Glutamatergic neuron (in vitro differentiated cells): ENCODE measurements at regions not wholly inside any gene's neighbourhood (a gene's known extent, or its start where the extent isn't known, plus 50 kb on each side); places are given as distances from the start of the nearest gene placed in this dataset.
"Not testable (repeated sequence)": the region's sequence is repeated elsewhere in the genome, so short reads cannot be mapped to it uniquely, and the experiment has no call there.

Experiments
- DNase-seq: peaks from one replicate; pipeline ENCODE4 v3.0.0; 2022
- H3K27ac Mint-ChIP-seq: one replicate; pipeline ENCODE4 v1.8.0; 2020; ENCODE audit warnings: mild to moderate bottlenecking, mixed read lengths, inconsistent platforms; ENCODE audit not compliant: unreplicated experiment
- H3K27me3 Mint-ChIP-seq: one replicate; pipeline ENCODE4 v1.8.0; 2020; ENCODE audit warnings: mild to moderate bottlenecking, moderate library complexity, mixed read lengths, inconsistent platforms; ENCODE audit not compliant: unreplicated experiment
- H3K36me3 Mint-ChIP-seq: one replicate; pipeline ENCODE4 v1.8.0; 2020; ENCODE audit warnings: mild to moderate bottlenecking, mixed read lengths, inconsistent platforms; ENCODE audit not compliant: unreplicated experiment
- H3K4me1 Mint-ChIP-seq: one replicate; pipeline ENCODE4 v1.8.0; 2020; ENCODE audit warnings: mild to moderate bottlenecking, low read depth, mixed read lengths, inconsistent platforms; ENCODE audit not compliant: unreplicated experiment
- H3K4me3 Mint-ChIP-seq: one replicate; pipeline ENCODE4 v1.8.0; 2020; ENCODE audit warnings: mild to moderate bottlenecking, mixed read lengths, inconsistent platforms; ENCODE audit not compliant: unreplicated experiment
- H3K9me3 Mint-ChIP-seq: one replicate; pipeline ENCODE4 v1.8.0; 2020; ENCODE audit warnings: mild to moderate bottlenecking, moderate library complexity, mixed read lengths, inconsistent platforms; ENCODE audit not compliant: unreplicated experiment
- TF ChIP-seq, protein P1 (sequence below): fragments of 200-600 bp; sonication (generic); IDR thresholded peaks from one replicate; pipeline ENCODE4 v1.5.0; 2021; ENCODE audit not compliant: partially characterized antibody, unreplicated experiment

DNA sequence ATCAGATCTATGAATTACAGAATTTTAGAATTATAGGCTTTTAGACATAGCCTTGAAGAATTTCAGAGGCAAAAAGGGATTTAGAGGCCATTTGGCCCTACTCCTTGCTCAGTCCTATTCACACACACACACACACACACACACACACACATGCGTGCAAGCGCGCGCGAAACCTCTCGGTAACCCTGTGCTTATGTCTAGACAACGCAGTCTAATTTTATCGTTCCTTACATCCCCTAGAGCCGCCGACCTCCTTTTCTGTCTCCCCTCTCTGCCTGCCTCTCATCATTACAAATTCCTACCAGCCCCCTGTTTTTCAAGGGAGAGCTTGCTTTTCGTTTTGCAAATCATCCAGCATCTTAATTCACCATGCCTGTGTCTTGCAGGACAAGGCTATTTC, 252.1 kb downstream of the FOXD2 start:
- Mint-ChIP-seq H3K36me3 (no peaks in the 10 kb centered on the region), H3K27me3 (peaks cover 3% of the 10 kb centered on the region), H3K27ac (peak overlapping the region; percentile 82), H3K9me3 (peaks cover 5% of the 10 kb centered on the region), H3K4me3 (no peak overlapping the region), H3K4me1 (peaks cover 30% of the 10 kb centered on the region)
- TF ChIP-seq, protein P1, sequence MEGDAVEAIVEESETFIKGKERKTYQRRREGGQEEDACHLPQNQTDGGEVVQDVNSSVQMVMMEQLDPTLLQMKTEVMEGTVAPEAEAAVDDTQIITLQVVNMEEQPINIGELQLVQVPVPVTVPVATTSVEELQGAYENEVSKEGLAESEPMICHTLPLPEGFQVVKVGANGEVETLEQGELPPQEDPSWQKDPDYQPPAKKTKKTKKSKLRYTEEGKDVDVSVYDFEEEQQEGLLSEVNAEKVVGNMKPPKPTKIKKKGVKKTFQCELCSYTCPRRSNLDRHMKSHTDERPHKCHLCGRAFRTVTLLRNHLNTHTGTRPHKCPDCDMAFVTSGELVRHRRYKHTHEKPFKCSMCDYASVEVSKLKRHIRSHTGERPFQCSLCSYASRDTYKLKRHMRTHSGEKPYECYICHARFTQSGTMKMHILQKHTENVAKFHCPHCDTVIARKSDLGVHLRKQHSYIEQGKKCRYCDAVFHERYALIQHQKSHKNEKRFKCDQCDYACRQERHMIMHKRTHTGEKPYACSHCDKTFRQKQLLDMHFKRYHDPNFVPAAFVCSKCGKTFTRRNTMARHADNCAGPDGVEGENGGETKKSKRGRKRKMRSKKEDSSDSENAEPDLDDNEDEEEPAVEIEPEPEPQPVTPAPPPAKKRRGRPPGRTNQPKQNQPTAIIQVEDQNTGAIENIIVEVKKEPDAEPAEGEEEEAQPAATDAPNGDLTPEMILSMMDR: no peak
- no peak for DNase-seq

DNA sequence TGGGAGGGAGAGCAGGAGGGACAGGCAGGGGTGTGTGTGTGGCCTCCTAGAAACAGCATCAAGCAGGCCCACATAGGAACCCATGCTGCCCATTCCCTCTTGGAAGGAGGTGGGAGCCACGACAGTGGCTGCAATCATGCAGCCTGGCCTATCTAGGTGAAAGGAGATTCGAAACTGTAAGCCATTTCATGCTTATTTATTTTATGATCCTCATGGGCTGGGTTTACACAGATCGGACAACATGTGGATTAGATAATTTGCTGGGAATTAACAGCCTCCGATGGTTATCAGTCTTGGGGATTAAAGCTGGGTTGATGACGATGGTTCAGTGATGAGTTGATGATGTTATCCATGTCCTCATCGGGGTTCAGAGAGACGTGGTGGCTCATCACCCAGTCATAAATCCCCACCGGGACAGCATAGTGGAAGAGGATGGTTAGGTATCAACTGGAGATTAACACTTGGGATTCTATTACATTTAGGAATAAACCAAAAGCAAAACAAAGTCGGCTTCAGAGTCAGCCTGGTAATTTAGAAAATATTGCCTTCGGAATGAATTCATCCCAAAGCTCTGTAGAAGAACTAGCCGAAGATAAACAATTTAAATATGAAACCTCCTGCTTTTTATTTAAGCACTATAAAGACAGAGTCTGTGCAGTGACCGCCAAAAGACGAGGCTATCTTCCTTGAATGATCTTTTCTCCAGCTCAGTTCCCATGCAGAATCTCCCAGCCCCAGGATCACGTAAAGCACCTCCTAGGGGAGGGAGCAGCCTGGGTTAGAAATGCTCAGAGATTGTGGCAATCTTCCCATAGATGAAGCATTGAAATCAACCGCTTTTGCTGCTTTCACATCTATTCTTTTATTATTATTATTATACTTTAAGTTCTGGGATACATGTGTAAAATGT, 252.8 kb downstream of the FOXD2 start:
- peaks cover 5% of the 10 kb centered on the region for H3K9me3 Mint-ChIP-seq
- TF ChIP-seq, protein P1: no peak
- no peak for DNase-seq
- peaks cover 30% of the 10 kb centered on the region for H3K4me1 Mint-ChIP-seq
- peaks cover 5% of the 10 kb centered on the region for H3K27me3 Mint-ChIP-seq
- no peaks in the 10 kb centered on the region for H3K36me3 Mint-ChIP-seq
- no peak overlapping the region for H3K4me3 Mint-ChIP-seq
- H3K27ac Mint-ChIP-seq: peak overlapping the region; percentile 24

DNA sequence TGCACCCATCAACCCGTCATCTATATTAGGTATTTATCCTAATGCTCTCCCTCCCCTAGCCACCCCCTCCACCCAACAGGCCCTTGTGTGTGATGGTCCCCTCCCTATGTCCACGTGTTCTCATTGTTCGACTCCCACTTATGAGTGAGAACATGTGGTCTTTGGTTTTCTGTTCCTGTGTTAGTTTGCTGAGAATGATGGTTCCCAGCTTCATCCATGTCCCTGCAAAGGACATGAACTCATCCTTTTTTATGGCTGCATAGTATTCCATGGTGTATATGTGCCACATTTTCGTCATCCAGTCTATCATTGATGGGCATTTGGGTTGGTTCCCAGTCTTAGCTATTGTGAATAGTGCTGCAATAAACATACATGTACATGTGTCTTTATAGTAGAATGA, 253.4 kb downstream of the FOXD2 start:
- H3K4me3 Mint-ChIP-seq, H3K27ac Mint-ChIP-seq: not testable (repeated sequence)

DNA sequence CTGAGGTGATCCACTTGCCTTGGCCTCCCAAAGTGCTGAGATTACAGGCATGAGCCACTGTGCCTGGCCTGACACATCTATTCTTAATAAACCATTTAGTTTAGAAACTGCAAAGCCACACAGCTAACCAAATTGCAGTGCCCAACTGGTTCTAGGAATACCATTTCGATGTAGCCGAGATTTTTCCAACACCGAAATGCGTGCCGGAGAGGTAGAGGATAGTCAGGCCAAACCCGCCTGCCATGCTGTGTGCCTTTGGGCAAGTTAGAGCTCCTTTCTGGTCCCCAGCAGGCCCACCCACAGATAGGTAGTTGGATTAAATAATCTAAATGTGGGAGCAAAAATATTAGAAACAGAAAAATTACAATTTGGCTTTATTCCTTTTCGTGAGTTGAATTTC, 254.4 kb downstream of the FOXD2 start:
- peaks cover 5% of the 10 kb centered on the region for H3K27me3 Mint-ChIP-seq
- peaks cover 5% of the 10 kb centered on the region for H3K9me3 Mint-ChIP-seq
- H3K4me1 Mint-ChIP-seq: peaks cover 23% of the 10 kb centered on the region

More for the DNA sequence above, 253.4 kb downstream of the FOXD2 start:
- not testable (repeated sequence) for H3K27me3 Mint-ChIP-seq, DNase-seq, H3K36me3 Mint-ChIP-seq, H3K9me3 Mint-ChIP-seq
- H3K4me1 Mint-ChIP-seq: peaks cover 28% of the 10 kb centered on the region

DNA sequence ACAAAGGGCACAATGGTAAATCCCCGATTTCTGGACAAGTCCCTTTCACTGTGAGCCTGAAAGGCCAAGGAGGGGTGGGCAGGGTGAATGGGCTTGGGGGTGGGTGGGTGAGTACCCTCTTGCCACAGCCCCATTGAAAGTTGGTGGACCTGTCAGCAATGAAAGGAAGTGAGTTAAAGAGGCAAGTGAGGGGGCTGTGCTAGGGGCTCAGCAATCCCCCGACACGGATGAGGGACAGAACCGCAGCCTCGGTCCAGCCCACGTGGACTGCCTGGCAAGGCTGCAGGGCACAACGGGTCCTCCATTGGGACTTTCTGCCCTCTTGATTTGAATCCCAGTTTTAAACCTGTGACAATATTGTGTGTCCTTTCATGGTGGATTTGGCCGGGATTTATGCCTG, 255.3 kb downstream of the FOXD2 start:
- H3K9me3 Mint-ChIP-seq: peaks cover 5% of the 10 kb centered on the region
- no peak for DNase-seq
- no peak overlapping the region for H3K27ac Mint-ChIP-seq
- H3K36me3 Mint-ChIP-seq: no peaks in the 10 kb centered on the region
- H3K27me3 Mint-ChIP-seq: peaks cover 5% of the 10 kb centered on the region
- H3K4me3 Mint-ChIP-seq: no peak overlapping the region
- peaks cover 17% of the 10 kb centered on the region for H3K4me1 Mint-ChIP-seq
- TF ChIP-seq, protein P1: no peak

More for the DNA sequence above, 254.4 kb downstream of the FOXD2 start:
- H3K27ac Mint-ChIP-seq: no peak overlapping the region
- TF ChIP-seq, protein P1: no peak
- no peaks in the 10 kb centered on the region for H3K36me3 Mint-ChIP-seq
- DNase-seq: no peak
- no peak overlapping the region for H3K4me3 Mint-ChIP-seq
